GM18858 (cell line): ENCODE measurements at regions not wholly inside any gene's neighbourhood (a gene's known extent, or its start where the extent isn't known, plus 50 kb on each side); places are given as distances from the start of the nearest gene placed in this dataset.
"Not testable (repeated sequence)": the region's sequence is repeated elsewhere in the genome, so short reads cannot be mapped to it uniquely, and the experiment has no call there.

Source experiments
- ATAC-seq: cut with Tn5 transposase; IDR thresholded peaks from one replicate; pipeline ENCODE4 v1.9.1; 2021; ENCODE audit not compliant: unreplicated experiment

GRCh38 chr3:10623578-10624275, 118.3 kb upstream of the ATP2B2 start:
- ATAC-seq = no peak

GRCh38 chr3:10625323-10625722, 119.9 kb upstream of the ATP2B2 start:
- ATAC-seq = no peak

- no peak for ATAC-seq
Observed at GRCh38 chr3:10627884-10628572, 122.6 kb upstream of the ATP2B2 start.

- no peak for ATAC-seq
Observed at GRCh38 chr3:10628891-10629670, 123.7 kb upstream of the ATP2B2 start.

- ATAC-seq = no peak
Observed at GRCh38 chr3:10629671-10630040, 124.3 kb upstream of the ATP2B2 start.

- ATAC-seq = no peak
Observed at GRCh38 chr3:10631224-10631623, 125.8 kb upstream of the ATP2B2 start.

- ATAC-seq = no peak
Observed at GRCh38 chr3:10632125-10632524, 126.7 kb upstream of the ATP2B2 start.

- no peak for ATAC-seq
Observed at GRCh38 chr3:10632741-10633140, 127.4 kb upstream of the ATP2B2 start.

GRCh38 chr3:10635446-10636076, 130.2 kb upstream of the ATP2B2 start:
- no peak for ATAC-seq

GRCh38 chr3:10637342-10637741, 132.0 kb upstream of the ATP2B2 start:
- ATAC-seq = no peak

- ATAC-seq = no peak
Observed at GRCh38 chr3:10638466-10638865, 133.1 kb upstream of the ATP2B2 start.

GRCh38 chr3:10641760-10642159, 136.4 kb upstream of the ATP2B2 start:
- no peak for ATAC-seq

GRCh38 chr3:10644189-10644588, 138.8 kb upstream of the ATP2B2 start:
- ATAC-seq = no peak

GRCh38 chr3:10645800-10646199, 140.4 kb upstream of the ATP2B2 start:
- no peak for ATAC-seq

GRCh38 chr3:10646531-10647335, 141.3 kb upstream of the ATP2B2 start:
- ATAC-seq = no peak

GRCh38 chr3:10647376-10647775, 142.0 kb upstream of the ATP2B2 start:
- ATAC-seq = no peak

- ATAC-seq = no peak
Observed at GRCh38 chr3:10648181-10648580, 142.8 kb upstream of the ATP2B2 start.

- ATAC-seq = not testable (repeated sequence)
Observed at GRCh38 chr3:10649463-10649862, 144.1 kb upstream of the ATP2B2 start.

GRCh38 chr3:10651506-10651905, 146.1 kb upstream of the ATP2B2 start:
- ATAC-seq = no peak

GRCh38 chr3:10653241-10653640, 147.9 kb upstream of the ATP2B2 start:
- ATAC-seq = no peak
